T47D (cell line): ENCODE measurements at regions not wholly inside any gene's neighbourhood (a gene's known extent, or its start where the extent isn't known, plus 50 kb on each side); places are given as distances from the start of the nearest gene placed in this dataset.
A peak's percentile ranks its signal among the peaks of the same experiment; 100 is the strongest.
"Not testable (repeated sequence)": the region's sequence is repeated elsewhere in the genome, so short reads cannot be mapped to it uniquely, and the experiment has no call there.

Experiments used
- DNase-seq, 2 experiments: peaks; one replicate each; pipeline versions ENCODE4 v3.0.0 to v3.0.0-alpha.2; 2011 to 2012; ENCODE audit warnings: low read depth in 1 of 2, low spot score in 1 of 2
- JUND ChIP-seq: IDR thresholded peaks from 2 replicates; pipeline ENCODE4 v1.6.1; 2012; ENCODE audit warnings: low read depth
- in situ Hi-C: cut with HindIII; loops from 2 replicates; pipeline ENCODE4 v1.10.0; 2016; ENCODE audit warnings: low sequenced_read_pairs, low pct_unique_long_range_greater_than_20kb

DNA sequence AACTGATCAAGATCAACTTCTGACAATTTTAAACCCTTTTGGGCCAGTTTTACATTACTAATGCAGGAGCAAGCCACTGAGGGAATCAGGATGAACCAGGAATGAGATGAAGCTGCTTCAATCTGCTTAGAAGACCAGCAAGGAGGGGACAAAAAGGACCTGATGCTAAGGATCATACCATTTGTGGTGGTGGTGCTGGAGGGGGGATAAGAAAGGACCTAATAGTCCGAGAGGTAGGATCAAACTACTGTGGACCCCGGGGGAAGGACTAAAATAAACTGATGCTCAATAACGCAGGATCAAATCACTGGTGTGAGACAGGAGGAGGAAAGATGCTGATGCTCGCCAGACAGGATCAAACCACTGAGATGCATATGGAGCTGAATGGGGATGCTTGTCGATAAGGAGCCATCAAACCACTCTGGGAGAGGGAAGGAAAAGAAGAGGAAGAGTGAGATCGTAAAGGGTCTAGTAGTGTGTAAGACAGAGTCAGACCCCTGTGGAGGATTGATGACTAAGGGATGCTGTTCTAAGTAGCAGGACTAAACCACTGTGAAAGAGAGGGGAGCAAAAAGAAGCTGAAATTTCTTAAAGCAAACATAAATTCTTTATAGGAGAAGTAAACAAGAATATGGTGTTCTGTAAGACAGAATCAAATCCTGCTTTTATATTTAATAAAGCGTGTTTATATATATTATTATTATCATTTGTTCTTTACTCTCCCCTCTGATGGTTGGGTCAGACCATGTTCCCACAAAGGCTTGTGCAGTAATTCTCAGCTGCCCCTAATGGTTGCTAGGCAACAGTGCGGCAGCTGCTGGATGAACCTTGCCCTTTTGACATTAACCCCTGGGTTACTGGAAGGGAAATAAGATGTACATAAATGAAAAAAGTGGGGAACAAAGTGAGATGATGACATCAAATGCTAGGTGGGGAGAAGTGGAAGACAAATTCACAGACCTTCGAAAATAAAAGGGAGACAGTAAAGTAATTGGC, 432.5 kb upstream of the FGF16 start:
- no peak for DNase-seq
- in situ Hi-C loops, result no loop called here
- no peak for TF ChIP-seq JUND

DNA sequence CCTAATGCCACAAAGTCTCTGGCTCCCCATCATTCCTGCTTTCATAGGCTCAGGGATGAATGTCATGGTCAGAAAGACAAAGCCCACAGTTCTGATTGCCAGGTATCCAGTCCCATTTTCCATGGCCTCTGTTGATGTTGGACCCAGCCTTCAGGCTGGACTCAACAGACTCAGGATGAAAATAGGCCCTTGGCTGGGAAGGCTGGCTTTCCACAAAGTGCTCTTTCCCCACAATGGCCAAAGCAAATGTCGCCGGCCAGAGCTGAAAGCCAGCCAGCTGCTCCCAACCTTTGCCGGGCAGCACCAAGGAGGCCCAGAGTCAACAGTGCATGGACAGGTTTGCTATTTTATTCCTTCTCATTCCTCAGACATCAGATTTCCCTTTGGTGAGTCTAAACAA, 430.1 kb upstream of the FGF16 start:
- in situ Hi-C loops, result no loop called here
- TF ChIP-seq JUND, result no peak
- no peak for DNase-seq

- in situ Hi-C loops, DNase-seq: not testable (repeated sequence)
These were observed 400.9 kb upstream of the FGF16 start for GRCh38 chrX:77046180-77046810.

- in situ Hi-C loops, result no loop called here
- no peak for DNase-seq
- TF ChIP-seq JUND, result no peak
These were observed 386.6 kb upstream of the FGF16 start for GRCh38 chrX:77060572-77060971.

- DNase-seq, result no peak
- in situ Hi-C loops, result no loop called here
- TF ChIP-seq JUND, result no peak
These were observed 386.2 kb upstream of the FGF16 start for GRCh38 chrX:77061022-77061421.

DNA sequence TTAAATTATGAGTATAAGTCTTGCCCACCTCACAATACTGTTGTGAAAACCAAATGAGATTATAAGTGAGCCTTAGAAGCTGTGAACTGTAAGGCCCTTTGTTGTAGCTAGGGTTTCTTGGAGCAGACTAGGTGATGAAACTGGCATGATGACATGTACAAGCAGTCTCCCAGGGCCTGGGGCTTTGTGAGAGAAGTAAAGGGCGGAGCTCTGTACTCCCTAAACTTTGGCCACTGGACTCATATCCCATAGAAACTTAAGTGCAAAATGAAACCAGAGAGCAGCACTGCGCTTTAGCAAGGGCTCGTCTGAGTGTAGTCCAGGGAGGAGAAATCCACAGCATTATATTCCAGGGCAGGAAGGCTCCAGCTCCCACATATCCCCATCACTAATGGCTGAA, 385.6 kb upstream of the FGF16 start:
- in situ Hi-C loops, result no loop called here
- DNase-seq, result no peak

GRCh38 chrX:77065896-77066295, 381.3 kb upstream of the FGF16 start:
- in situ Hi-C loops, result no loop called here
- DNase-seq, result no peak
- TF ChIP-seq JUND, result no peak

More for the DNA sequence above, 385.6 kb upstream of the FGF16 start:
- no peak for TF ChIP-seq JUND

- no peak for TF ChIP-seq JUND
- no peak for DNase-seq
These were observed 376.8 kb upstream of the FGF16 start for GRCh38 chrX:77070202-77070918.

GRCh38 chrX:77076896-77077295, 370.3 kb upstream of the FGF16 start:
- DNase-seq, result no peak
- TF ChIP-seq JUND, result no peak
- in situ Hi-C loops, result no loop called here

More at GRCh38 chrX:77070202-77070918, 376.8 kb upstream of the FGF16 start:
- in situ Hi-C loops, result no loop called here

- DNase-seq, in situ Hi-C loops: not testable (repeated sequence)
These were observed 366.0 kb upstream of the FGF16 start for GRCh38 chrX:77081237-77081636.

DNA sequence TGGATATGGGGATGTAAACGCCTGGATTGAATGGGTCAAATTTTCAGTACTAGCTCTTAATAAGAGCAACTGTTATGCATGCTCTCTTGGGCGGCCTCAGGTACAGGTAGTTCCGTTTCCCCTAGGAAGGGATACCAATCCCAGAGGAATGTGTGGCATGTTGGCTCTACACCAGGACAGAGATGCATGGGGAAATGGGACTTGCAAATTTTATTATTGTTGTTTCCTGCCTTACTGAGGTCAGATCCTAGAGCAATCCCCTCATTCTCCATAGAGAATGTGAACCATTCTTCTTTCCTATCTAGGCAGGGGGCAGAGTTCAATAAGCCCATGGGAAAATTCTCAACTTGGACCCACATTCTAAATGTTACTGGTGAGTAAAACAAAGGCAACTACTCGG, 361.8 kb upstream of the FGF16 start:
- no peak for TF ChIP-seq JUND
- peak in 1 of 2 experiments; percentile 2 for DNase-seq
- in situ Hi-C loops, result no loop called here

GRCh38 chrX:77087529-77088169, 359.5 kb upstream of the FGF16 start:
- in situ Hi-C loops, result no loop called here
- TF ChIP-seq JUND, result no peak
- peak; percentile 1 to 30 for DNase-seq
